ENCODE measurements at regions not wholly inside any gene's neighbourhood (a gene's known extent, or its start where the extent isn't known, plus 50 kb on each side); places are given as distances from the start of the nearest gene placed in this dataset.

GRCh38 chr13:74891610-74892009 is 590.4 kb downstream of the TBC1D4 start:
- TF ChIP-seq, protein P1, sequence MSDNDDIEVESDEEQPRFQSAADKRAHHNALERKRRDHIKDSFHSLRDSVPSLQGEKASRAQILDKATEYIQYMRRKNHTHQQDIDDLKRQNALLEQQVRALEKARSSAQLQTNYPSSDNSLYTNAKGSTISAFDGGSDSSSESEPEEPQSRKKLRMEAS (CRISPR knock-in tag; IDR thresholded peaks at IDR 0.05) = no peak
- TF ChIP-seq NR3C1 (CRISPR knock-in tag; conservative IDR thresholded peaks at IDR 0.05; ENCODE audit: low read depth) (no peak), ELF4 (CRISPR knock-in tag; IDR thresholded peaks at IDR 0.05; ENCODE audit: low read depth) (no peak), SMAD4 (CRISPR knock-in tag; IDR thresholded peaks at IDR 0.05) (no peak), ZBTB21 (CRISPR knock-in tag; IDR thresholded peaks at IDR 0.05; ENCODE audit: borderline replicate concordance) (no peak), SP1 (CRISPR knock-in tag; conservative IDR thresholded peaks at IDR 0.05) (no peak), USF2 (CRISPR knock-in tag; IDR thresholded peaks at IDR 0.05) (no peak), ZNF317 (CRISPR knock-in tag; IDR thresholded peaks at IDR 0.05; ENCODE audit: borderline replicate concordance, low read depth) (no peak), ZNF138 (CRISPR knock-in tag; conservative IDR thresholded peaks at IDR 0.05) (no peak), IRF2 (CRISPR knock-in tag; IDR thresholded peaks at IDR 0.05; ENCODE audit: borderline replicate concordance, low read depth) (no peak), CREB1 (CRISPR knock-in tag; IDR thresholded peaks at IDR 0.05) (no peak)
- TF ChIP-seq, protein P2, sequence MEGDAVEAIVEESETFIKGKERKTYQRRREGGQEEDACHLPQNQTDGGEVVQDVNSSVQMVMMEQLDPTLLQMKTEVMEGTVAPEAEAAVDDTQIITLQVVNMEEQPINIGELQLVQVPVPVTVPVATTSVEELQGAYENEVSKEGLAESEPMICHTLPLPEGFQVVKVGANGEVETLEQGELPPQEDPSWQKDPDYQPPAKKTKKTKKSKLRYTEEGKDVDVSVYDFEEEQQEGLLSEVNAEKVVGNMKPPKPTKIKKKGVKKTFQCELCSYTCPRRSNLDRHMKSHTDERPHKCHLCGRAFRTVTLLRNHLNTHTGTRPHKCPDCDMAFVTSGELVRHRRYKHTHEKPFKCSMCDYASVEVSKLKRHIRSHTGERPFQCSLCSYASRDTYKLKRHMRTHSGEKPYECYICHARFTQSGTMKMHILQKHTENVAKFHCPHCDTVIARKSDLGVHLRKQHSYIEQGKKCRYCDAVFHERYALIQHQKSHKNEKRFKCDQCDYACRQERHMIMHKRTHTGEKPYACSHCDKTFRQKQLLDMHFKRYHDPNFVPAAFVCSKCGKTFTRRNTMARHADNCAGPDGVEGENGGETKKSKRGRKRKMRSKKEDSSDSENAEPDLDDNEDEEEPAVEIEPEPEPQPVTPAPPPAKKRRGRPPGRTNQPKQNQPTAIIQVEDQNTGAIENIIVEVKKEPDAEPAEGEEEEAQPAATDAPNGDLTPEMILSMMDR (IDR thresholded peaks at IDR 0.05) = no peak
- TF ChIP-seq, protein P3, sequence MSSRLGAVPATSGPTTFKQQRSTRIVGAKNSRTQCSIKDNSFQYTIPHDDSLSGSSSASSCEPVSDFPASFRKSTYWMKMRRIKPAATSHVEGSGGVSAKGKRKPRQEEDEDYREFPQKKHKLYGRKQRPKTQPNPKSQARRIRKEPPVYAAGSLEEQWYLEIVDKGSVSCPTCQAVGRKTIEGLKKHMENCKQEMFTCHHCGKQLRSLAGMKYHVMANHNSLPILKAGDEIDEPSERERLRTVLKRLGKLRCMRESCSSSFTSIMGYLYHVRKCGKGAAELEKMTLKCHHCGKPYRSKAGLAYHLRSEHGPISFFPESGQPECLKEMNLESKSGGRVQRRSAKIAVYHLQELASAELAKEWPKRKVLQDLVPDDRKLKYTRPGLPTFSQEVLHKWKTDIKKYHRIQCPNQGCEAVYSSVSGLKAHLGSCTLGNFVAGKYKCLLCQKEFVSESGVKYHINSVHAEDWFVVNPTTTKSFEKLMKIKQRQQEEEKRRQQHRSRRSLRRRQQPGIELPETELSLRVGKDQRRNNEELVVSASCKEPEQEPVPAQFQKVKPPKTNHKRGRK (CRISPR knock-in tag; IDR thresholded peaks at IDR 0.05; ENCODE audit: borderline replicate concordance) = no peak

Measured in WTC11 (cell line).